ENCODE measurements at regions not wholly inside any gene's neighbourhood (a gene's known extent, or its start where the extent isn't known, plus 50 kb on each side); places are given as distances from the start of the nearest gene placed in this dataset.
A peak's percentile ranks its signal among the peaks of the same experiment; 100 is the strongest.

- H3K4me3 ChIP-seq (ENCODE audit: low read depth, low read length) = no peak overlapping the region
- TF ChIP-seq CTCF (conservative IDR thresholded peaks at IDR 0.05; ENCODE audit: low read depth, low read length) = no peak
- peak; percentile 91 for DNase-seq (ENCODE audit: low read depth)
Observed at GRCh38 chr1:219498666-219499065, 114.2 kb downstream of the ZC3H11B start.

DNA sequence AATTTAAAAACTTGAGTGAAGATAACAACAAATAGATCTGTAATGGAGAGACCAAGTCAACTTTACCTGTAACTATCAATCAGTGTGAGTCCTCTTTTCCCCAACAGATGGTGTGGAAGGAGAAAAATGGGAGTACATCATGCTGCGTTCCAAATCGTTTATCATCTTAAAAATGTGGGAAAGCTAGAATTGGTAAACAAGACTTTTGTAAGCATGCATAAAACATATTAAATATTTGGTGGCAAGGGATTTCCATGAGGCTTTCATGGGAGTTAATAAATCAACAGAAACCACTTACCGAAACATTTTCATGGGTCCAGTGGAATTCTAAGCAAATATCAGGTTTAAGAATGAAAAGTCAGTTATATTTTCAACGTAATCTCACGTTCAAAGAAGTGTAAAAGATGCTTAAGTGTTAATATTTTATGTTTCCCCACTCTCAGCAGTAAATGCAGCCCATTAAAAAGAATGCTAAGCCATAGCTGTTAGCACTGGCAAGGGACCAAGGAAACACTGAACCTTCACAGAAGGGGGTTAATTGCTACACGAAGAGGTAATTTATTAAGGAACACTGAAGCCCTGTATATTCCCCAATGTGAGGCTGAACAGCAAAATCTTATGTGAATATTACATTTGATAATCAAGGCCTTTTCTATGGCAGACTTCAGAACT is 117.0 kb downstream of the ZC3H11B start:
- H3K4me3 ChIP-seq (ENCODE audit: low read depth, low read length) = no peak overlapping the region
- TF ChIP-seq CTCF (conservative IDR thresholded peaks at IDR 0.05; ENCODE audit: low read depth, low read length) = no peak
- DNase-seq (ENCODE audit: low read depth) = no peak

DNA sequence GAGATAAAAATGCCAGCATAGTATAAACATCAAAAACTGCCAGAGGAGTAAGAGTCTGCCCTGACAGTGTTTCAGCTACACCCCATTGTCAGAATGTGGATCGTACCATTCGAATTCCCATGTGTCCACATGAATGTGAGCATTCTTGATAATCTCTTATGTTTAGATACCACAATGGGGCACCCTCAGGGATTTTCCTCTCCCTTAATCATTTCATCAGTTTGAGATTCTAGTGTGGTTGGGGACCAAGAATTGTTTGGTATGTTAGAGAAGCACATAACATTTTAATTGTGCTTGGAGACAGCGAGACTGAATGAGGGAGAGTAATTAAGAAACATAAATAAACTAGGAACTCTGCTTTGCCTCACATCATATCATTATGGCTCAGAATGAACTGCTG is 120.2 kb downstream of the ZC3H11B start:
- no peak overlapping the region for H3K4me3 ChIP-seq (ENCODE audit: low read depth, low read length)
- TF ChIP-seq CTCF (conservative IDR thresholded peaks at IDR 0.05; ENCODE audit: low read depth, low read length) = no peak
- no peak for DNase-seq (ENCODE audit: low read depth)

GRCh38 chr1:219490566-219490965 is 122.3 kb downstream of the ZC3H11B start:
- no peak for DNase-seq (ENCODE audit: low read depth)
- no peak for TF ChIP-seq CTCF (conservative IDR thresholded peaks at IDR 0.05; ENCODE audit: low read depth, low read length)
- H3K4me3 ChIP-seq (ENCODE audit: low read depth, low read length) = no peak overlapping the region

DNA sequence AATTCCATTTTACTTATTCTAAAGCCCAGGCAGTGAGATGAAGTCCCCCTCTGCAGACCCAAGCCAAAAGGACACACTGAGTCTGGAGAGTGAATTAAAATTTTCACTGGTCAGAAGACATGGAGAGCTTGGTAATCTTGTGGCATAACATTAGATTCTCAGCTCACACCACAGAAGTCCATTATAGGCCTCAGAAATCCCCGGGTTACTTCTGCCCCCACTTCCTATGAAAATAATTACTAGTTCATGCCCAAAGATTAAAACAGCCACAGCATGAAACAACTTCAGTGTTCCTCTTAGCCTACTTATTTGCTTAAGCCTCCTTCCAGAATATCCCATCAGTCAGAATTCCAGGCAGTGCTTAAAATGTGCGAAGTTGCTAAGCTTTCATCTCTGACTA is 123.3 kb downstream of the ZC3H11B start:
- DNase-seq (ENCODE audit: low read depth) = no peak
- TF ChIP-seq CTCF (conservative IDR thresholded peaks at IDR 0.05; ENCODE audit: low read depth, low read length) = no peak
- H3K4me3 ChIP-seq (ENCODE audit: low read depth, low read length) = no peak overlapping the region

DNA sequence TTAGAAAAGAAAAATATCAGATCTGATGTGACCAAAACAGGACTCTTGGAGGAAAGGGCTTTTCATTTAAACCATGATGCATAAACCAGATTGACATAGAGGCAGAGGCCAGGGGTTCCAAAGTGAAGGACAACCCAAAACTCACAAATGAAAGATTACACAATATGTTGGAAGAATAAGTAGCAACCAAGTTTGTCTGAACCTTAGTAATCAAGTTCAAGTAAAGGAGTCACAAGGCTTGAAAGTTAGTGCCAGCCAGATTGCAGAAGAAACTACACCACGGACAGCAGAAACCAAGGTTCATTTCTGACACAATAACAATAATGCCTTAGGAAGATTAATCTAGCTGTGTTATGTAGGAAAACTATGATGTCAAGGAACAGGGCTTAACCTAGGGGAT is 124.6 kb downstream of the ZC3H11B start:
- TF ChIP-seq CTCF (conservative IDR thresholded peaks at IDR 0.05; ENCODE audit: low read depth, low read length) = no peak
- no peak overlapping the region for H3K4me3 ChIP-seq (ENCODE audit: low read depth, low read length)
- DNase-seq (ENCODE audit: low read depth) = no peak

DNA sequence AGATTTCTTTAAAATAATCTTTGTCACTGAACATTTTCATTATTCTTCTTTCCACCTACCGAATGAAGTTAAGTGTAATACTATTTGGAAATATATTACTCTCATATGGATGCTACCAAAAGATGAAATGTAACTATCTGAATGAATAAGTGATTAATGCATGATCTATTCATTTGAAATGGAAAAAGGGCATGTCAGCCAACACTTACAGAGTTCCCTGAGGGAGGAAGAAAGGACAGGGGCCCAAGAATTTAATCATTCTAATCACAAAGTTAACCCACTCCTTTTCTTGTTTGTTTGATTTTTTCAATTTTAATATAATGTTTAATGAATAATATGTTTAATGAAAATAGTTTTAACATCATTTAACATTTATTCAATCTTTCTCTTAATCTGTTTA is 129.4 kb downstream of the ZC3H11B start:
- DNase-seq (ENCODE audit: low read depth) = no peak
- H3K4me3 ChIP-seq (ENCODE audit: low read depth, low read length) = no peak overlapping the region
- TF ChIP-seq CTCF (conservative IDR thresholded peaks at IDR 0.05; ENCODE audit: low read depth, low read length) = no peak

Data from choroid plexus epithelial cell (primary cell).